Liver (tissue), 8 donors: ENCODE measurements at regions not wholly inside any gene's neighbourhood (a gene's known extent, or its start where the extent isn't known, plus 50 kb on each side); places are given as distances from the start of the nearest gene placed in this dataset.

Experiments
- DNase-seq: peaks from one replicate; pipeline ENCODE4 v3.0.0-alpha.2; 2017; ENCODE audit warnings: low spot score
- H3K27ac ChIP-seq, 2 donors: one replicate each; pipeline ENCODE4 v1.7.0; 2013; ENCODE audit warnings: inconsistent platforms in 2 of 2, low read length in 2 of 2, control low read depth in 1 of 2, low read depth in 1 of 2, mild to moderate bottlenecking in 1 of 2
- H3K27me3 ChIP-seq, 4 donors: one replicate each; pipeline versions ENCODE4 v1.6.1 to v1.7.0; 2013; ENCODE audit warnings: low read length in 3 of 4, inconsistent platforms in 1 of 4, mild to moderate bottlenecking in 1 of 4, moderate library complexity in 1 of 4; ENCODE audit not compliant: control insufficient read depth in 4 of 4, insufficient read depth in 4 of 4
- H3K36me3 ChIP-seq, 4 donors: one replicate each; pipeline versions ENCODE4 v1.6.1 to v1.7.0; 2013; ENCODE audit warnings: low read length in 3 of 4, mild to moderate bottlenecking in 3 of 4, low read depth in 1 of 4, moderate library complexity in 1 of 4; ENCODE audit not compliant: control insufficient read depth in 4 of 4, insufficient read depth in 3 of 4
- H3K4me1 ChIP-seq, 4 donors: one replicate each; pipeline versions ENCODE4 v1.6.1 to v1.7.0; 2013; ENCODE audit warnings: low read length in 3 of 4, mild to moderate bottlenecking in 3 of 4, moderate library complexity in 1 of 4; ENCODE audit not compliant: control insufficient read depth in 4 of 4, insufficient read depth in 4 of 4
- H3K4me3 ChIP-seq, 3 donors: one replicate each; pipeline versions ENCODE4 v1.6.1 to v1.7.0; 2013; ENCODE audit warnings: low read length in 3 of 3, control low read depth in 1 of 3, low read depth in 1 of 3, mild to moderate bottlenecking in 1 of 3
- H3K9ac ChIP-seq, 2 donors: one replicate each; pipeline ENCODE4 v1.7.0; 2013; ENCODE audit warnings: low read length in 2 of 2, mild to moderate bottlenecking in 2 of 2, moderate library complexity in 2 of 2, control low read depth in 1 of 2, low read depth in 1 of 2
- H3K9me3 ChIP-seq, 4 donors: one replicate each; pipeline versions ENCODE4 v1.6.1 to v1.7.0; 2013; ENCODE audit warnings: low read length in 3 of 4; ENCODE audit not compliant: control insufficient read depth in 4 of 4
- EGR1 ChIP-seq, 2 donors: IDR thresholded peaks; 2 replicates each; pipeline ENCODE4 v1.6.1; 2016 to 2018; ENCODE audit warnings: antibody characterized with exemption in 2 of 2, low read depth in 2 of 2
- FOXA1 ChIP-seq: IDR thresholded peaks from 2 replicates; pipeline ENCODE4 v1.6.1; 2016; ENCODE audit warnings: antibody characterized with exemption
- FOXA2 ChIP-seq: IDR thresholded peaks from 2 replicates; pipeline ENCODE4 v1.6.1; 2016; ENCODE audit warnings: antibody characterized with exemption
- GABPA ChIP-seq, 2 donors: IDR thresholded peaks in 1 of 2; conservative IDR thresholded peaks in 1 of 2; 2 replicates each; pipeline ENCODE4 v1.6.1; 2016; ENCODE audit warnings: antibody characterized with exemption in 2 of 2, mild to moderate bottlenecking in 1 of 2, moderate library complexity in 1 of 2
- HNF4A ChIP-seq, 2 donors: conservative IDR thresholded peaks; 2 replicates each; pipeline ENCODE4 v1.6.1; 2016; ENCODE audit warnings: antibody characterized with exemption in 2 of 2, mild to moderate bottlenecking in 2 of 2
- HNF4G ChIP-seq: IDR thresholded peaks from 2 replicates; pipeline ENCODE4 v1.6.1; 2016; ENCODE audit warnings: antibody characterized with exemption
- JUND ChIP-seq, 2 donors: IDR thresholded peaks; 2 replicates each; pipeline ENCODE4 v1.6.1; 2016; ENCODE audit warnings: antibody characterized with exemption in 2 of 2
- NR2F2 ChIP-seq: IDR thresholded peaks from 2 replicates; pipeline ENCODE4 v1.6.1; 2016; ENCODE audit warnings: antibody characterized with exemption
- RAD21 ChIP-seq, 2 donors: IDR thresholded peaks; 2 replicates each; pipeline ENCODE4 v1.6.1; 2016; ENCODE audit warnings: antibody characterized with exemption in 2 of 2, mild to moderate bottlenecking in 2 of 2
- RXRA ChIP-seq, 2 donors: IDR thresholded peaks; 2 replicates each; pipeline ENCODE4 v1.6.1; 2017 to 2018; ENCODE audit warnings: antibody characterized with exemption in 2 of 2, mild to moderate bottlenecking in 1 of 2
- SP1 ChIP-seq: IDR thresholded peaks from 2 replicates; pipeline ENCODE4 v1.6.1; 2018; ENCODE audit warnings: antibody characterized with exemption, mild to moderate bottlenecking
- TAF1 ChIP-seq: conservative IDR thresholded peaks from 2 replicates; pipeline ENCODE4 v1.6.1; 2016; ENCODE audit warnings: antibody characterized with exemption, mild to moderate bottlenecking
- YY1 ChIP-seq: IDR thresholded peaks from 2 replicates; pipeline ENCODE4 v1.6.1; 2016; ENCODE audit warnings: antibody characterized with exemption, mild to moderate bottlenecking
- WGBS: extraction: QIAGEN DNeasy Blood & Tissue Kit; methylation state at CpG from one replicate; pipeline ENCODE4 v1.1.7; 2013; 5-methylcytosine and 5-hydroxymethylcytosine counted together
- TF ChIP-seq, protein P1 (sequence below): IDR thresholded peaks from 2 replicates; pipeline ENCODE4 v1.6.1; 2016; ENCODE audit warnings: antibody characterized with exemption
- TF ChIP-seq, protein P2 (sequence below): IDR thresholded peaks from 2 replicates; pipeline ENCODE4 v1.6.1; 2016; ENCODE audit warnings: antibody characterized with exemption
- TF ChIP-seq, protein P3 (sequence below): IDR thresholded peaks from 2 replicates; pipeline ENCODE4 v1.6.1; 2016; ENCODE audit warnings: antibody characterized with exemption
- TF ChIP-seq, protein P4 (sequence below): fragments of 150-350 bp; IDR thresholded peaks from 2 replicates; pipeline ENCODE4 v1.5.1; 2017; ENCODE audit warnings: improper control_type of control experiment, low read depth, low read length; ENCODE audit not compliant: missing input control
- TF ChIP-seq, protein P5 (sequence below): IDR thresholded peaks from 2 replicates; pipeline ENCODE4 v1.6.1; 2016; ENCODE audit warnings: antibody characterized with exemption, mild to moderate bottlenecking
- donor health status: healthy.
- donor health status: healthy.
- donor health status: healthy.
- donor health status: healthy.
- donor health status: healthy.

DNA sequence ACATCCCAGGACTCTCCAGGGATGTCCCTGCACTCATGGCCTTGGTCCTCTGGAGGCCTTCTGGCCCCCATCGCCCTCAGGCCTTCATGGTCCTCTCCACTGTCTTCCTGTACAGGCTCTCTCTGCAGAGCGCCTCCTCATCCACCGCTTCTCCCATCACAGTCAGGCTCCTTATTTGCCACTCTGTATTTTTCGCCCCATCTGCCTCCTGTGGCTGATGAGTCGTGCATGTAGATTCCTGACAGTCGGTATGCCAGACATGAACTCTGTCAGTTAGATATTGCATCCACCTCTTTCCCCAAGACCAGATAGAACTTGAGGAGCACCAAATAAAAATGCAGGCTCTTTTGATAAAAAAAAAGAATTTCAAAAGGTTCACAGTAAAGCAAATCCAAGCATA is 362.8 kb downstream of the IRX1 start:
- H3K9me3 ChIP-seq = peaks cover 0 to 2% (median 0%) of the 10 kb centered on the region in 4 donors
- no peaks in the 10 kb centered on the region for H3K27me3 ChIP-seq
- H3K36me3 ChIP-seq = no peaks in the 10 kb centered on the region
- DNase-seq = no peak
- H3K9ac ChIP-seq = no peak overlapping the region
- no peaks in the 10 kb centered on the region for H3K4me1 ChIP-seq
- no peak overlapping the region for H3K27ac ChIP-seq
- TF ChIP-seq, protein P1, sequence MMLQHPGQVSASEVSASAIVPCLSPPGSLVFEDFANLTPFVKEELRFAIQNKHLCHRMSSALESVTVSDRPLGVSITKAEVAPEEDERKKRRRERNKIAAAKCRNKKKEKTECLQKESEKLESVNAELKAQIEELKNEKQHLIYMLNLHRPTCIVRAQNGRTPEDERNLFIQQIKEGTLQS = no peak
- TF ChIP-seq HNF4A (conservative IDR thresholded peaks at IDR 0.05) (no peak), TAF1 (no peak), RAD21 (IDR thresholded peaks at IDR 0.05) (no peak), NR2F2 (no peak), FOXA1 (no peak), RXRA (IDR thresholded peaks at IDR 0.05) (no peak), EGR1 (IDR thresholded peaks at IDR 0.05; ENCODE audit: low read depth in 2 of 2) (no peak), GABPA (IDR thresholded peaks at IDR 0.05 in 1 of 2, conservative IDR thresholded peaks at IDR 0.05 in 1 of 2) (no peak), HNF4G (no peak), JUND (IDR thresholded peaks at IDR 0.05) (no peak), SP1 (no peak), YY1 (no peak), FOXA2 (no peak)
- TF ChIP-seq, protein P2, sequence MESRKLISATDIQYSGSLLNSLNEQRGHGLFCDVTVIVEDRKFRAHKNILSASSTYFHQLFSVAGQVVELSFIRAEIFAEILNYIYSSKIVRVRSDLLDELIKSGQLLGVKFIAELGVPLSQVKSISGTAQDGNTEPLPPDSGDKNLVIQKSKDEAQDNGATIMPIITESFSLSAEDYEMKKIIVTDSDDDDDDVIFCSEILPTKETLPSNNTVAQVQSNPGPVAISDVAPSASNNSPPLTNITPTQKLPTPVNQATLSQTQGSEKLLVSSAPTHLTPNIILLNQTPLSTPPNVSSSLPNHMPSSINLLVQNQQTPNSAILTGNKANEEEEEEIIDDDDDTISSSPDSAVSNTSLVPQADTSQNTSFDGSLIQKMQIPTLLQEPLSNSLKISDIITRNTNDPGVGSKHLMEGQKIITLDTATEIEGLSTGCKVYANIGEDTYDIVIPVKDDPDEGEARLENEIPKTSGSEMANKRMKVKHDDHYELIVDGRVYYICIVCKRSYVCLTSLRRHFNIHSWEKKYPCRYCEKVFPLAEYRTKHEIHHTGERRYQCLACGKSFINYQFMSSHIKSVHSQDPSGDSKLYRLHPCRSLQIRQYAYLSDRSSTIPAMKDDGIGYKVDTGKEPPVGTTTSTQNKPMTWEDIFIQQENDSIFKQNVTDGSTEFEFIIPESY = no peak
- TF ChIP-seq, protein P3, sequence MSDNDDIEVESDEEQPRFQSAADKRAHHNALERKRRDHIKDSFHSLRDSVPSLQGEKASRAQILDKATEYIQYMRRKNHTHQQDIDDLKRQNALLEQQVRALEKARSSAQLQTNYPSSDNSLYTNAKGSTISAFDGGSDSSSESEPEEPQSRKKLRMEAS = no peak
- TF ChIP-seq, protein P4, sequence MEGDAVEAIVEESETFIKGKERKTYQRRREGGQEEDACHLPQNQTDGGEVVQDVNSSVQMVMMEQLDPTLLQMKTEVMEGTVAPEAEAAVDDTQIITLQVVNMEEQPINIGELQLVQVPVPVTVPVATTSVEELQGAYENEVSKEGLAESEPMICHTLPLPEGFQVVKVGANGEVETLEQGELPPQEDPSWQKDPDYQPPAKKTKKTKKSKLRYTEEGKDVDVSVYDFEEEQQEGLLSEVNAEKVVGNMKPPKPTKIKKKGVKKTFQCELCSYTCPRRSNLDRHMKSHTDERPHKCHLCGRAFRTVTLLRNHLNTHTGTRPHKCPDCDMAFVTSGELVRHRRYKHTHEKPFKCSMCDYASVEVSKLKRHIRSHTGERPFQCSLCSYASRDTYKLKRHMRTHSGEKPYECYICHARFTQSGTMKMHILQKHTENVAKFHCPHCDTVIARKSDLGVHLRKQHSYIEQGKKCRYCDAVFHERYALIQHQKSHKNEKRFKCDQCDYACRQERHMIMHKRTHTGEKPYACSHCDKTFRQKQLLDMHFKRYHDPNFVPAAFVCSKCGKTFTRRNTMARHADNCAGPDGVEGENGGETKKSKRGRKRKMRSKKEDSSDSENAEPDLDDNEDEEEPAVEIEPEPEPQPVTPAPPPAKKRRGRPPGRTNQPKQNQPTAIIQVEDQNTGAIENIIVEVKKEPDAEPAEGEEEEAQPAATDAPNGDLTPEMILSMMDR = no peak
- TF ChIP-seq, protein P5, sequence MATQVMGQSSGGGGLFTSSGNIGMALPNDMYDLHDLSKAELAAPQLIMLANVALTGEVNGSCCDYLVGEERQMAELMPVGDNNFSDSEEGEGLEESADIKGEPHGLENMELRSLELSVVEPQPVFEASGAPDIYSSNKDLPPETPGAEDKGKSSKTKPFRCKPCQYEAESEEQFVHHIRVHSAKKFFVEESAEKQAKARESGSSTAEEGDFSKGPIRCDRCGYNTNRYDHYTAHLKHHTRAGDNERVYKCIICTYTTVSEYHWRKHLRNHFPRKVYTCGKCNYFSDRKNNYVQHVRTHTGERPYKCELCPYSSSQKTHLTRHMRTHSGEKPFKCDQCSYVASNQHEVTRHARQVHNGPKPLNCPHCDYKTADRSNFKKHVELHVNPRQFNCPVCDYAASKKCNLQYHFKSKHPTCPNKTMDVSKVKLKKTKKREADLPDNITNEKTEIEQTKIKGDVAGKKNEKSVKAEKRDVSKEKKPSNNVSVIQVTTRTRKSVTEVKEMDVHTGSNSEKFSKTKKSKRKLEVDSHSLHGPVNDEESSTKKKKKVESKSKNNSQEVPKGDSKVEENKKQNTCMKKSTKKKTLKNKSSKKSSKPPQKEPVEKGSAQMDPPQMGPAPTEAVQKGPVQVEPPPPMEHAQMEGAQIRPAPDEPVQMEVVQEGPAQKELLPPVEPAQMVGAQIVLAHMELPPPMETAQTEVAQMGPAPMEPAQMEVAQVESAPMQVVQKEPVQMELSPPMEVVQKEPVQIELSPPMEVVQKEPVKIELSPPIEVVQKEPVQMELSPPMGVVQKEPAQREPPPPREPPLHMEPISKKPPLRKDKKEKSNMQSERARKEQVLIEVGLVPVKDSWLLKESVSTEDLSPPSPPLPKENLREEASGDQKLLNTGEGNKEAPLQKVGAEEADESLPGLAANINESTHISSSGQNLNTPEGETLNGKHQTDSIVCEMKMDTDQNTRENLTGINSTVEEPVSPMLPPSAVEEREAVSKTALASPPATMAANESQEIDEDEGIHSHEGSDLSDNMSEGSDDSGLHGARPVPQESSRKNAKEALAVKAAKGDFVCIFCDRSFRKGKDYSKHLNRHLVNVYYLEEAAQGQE = no peak
- H3K4me3 ChIP-seq = no peak overlapping the region
- WGBS = 83% methylated on average over 6 of the region's 6 CpGs
